A673 (cell line): ENCODE measurements at regions not wholly inside any gene's neighbourhood (a gene's known extent, or its start where the extent isn't known, plus 50 kb on each side); places are given as distances from the start of the nearest gene placed in this dataset.

Experiments used
- EZH2 ChIP-seq: fragments of 200-600 bp; sonication (generic); IDR thresholded peaks from 2 replicates; pipeline ENCODE4 v1.6.1; 2017; ENCODE audit warnings: borderline replicate concordance, low read depth, mild to moderate bottlenecking, mixed read lengths, antibody characterized with exemption, low read length; ENCODE audit not compliant: poor library complexity, severe bottlenecking
- TF ChIP-seq, protein P1 (sequence below): fragments of 300-800, 200-600 bp; sonication (generic); conservative IDR thresholded peaks from 2 replicates; pipeline ENCODE4 v1.5.1; 2017; ENCODE audit warnings: low read depth, mild to moderate bottlenecking, antibody characterized with exemption, low read length, moderate library complexity, mixed read lengths

DNA sequence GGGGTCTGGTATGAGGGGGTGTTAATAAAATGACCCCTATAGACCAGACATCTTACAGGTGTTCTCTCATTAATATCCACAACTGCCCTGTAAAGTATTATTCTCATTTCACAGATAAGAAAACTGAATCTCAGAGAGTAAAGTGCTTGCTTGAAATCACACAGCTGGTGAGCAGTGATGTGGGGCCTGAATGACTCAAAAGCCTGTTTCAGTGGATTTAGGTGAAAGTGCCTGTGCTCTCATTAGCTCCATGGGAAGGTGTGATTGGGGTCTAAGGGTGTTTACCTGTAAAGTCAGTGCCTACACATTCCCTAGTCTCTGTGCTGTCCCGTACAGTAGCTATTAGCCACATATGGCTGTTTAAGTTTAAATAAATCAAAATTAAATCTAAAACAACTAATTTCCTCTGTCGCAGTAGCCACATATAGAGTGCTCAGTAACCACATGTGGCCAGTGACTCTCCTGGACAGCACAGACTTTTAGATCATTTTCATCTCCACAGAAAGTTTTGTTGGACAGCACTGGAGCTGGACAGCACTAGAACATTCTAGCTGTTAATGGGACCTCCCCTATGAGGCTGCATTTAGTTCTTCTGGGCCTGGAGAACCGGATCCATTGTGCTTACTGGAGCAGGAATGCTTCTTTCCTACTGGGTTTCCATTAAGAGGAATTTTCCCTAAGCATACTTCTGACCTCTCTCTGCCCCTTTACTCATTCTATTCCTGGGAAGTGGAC is 52.5 kb upstream of the SEMA6A start:
- TF ChIP-seq, protein P1, sequence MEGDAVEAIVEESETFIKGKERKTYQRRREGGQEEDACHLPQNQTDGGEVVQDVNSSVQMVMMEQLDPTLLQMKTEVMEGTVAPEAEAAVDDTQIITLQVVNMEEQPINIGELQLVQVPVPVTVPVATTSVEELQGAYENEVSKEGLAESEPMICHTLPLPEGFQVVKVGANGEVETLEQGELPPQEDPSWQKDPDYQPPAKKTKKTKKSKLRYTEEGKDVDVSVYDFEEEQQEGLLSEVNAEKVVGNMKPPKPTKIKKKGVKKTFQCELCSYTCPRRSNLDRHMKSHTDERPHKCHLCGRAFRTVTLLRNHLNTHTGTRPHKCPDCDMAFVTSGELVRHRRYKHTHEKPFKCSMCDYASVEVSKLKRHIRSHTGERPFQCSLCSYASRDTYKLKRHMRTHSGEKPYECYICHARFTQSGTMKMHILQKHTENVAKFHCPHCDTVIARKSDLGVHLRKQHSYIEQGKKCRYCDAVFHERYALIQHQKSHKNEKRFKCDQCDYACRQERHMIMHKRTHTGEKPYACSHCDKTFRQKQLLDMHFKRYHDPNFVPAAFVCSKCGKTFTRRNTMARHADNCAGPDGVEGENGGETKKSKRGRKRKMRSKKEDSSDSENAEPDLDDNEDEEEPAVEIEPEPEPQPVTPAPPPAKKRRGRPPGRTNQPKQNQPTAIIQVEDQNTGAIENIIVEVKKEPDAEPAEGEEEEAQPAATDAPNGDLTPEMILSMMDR: no peak
- no peak for TF ChIP-seq EZH2
